HEK293T (cell line): ENCODE measurements at regions not wholly inside any gene's neighbourhood (a gene's known extent, or its start where the extent isn't known, plus 50 kb on each side); places are given as distances from the start of the nearest gene placed in this dataset.
"Not testable (repeated sequence)": the region's sequence is repeated elsewhere in the genome, so short reads cannot be mapped to it uniquely, and the experiment has no call there.

Experiments
- CTCF ChIA-PET: fragments of 350-600 bp; formaldehyde crosslinking; extraction: SDS; loops from one replicate; lab custom pipeline; 2021; ENCODE audit warnings: antibody characterized with exemption, inconsistent platforms; lab: Yijun Ruan, JAX
- POLR2A ChIA-PET: fragments of 350-600 bp; formaldehyde crosslinking; extraction: SDS; loops from one replicate; lab custom pipeline; 2020; ENCODE audit warnings: antibody characterized with exemption, inconsistent platforms; lab: Yijun Ruan, JAX
- DNase-seq: peaks from one replicate; pipeline ENCODE4 v3.0.0; 2012; ENCODE audit warnings: mixed read lengths; ENCODE audit errors: extremely low spot score
- ARNT ChIP-seq: fragments of 450-650 bp; IDR thresholded peaks from 2 replicates; pipeline ENCODE4 v1.6.1; 2017; ENCODE audit warnings: mild to moderate bottlenecking
- BHLHE40 ChIP-seq: fragments of 450-650 bp; IDR thresholded peaks from 2 replicates; pipeline ENCODE4 v1.6.1; 2016; ENCODE audit warnings: mild to moderate bottlenecking, moderate library complexity, borderline replicate concordance
- CTBP1 ChIP-seq: fragments of 450-650 bp; IDR thresholded peaks from 2 replicates; pipeline ENCODE4 v1.6.1; 2016; ENCODE audit warnings: borderline replicate concordance
- ELF4 ChIP-seq: fragments of 450-650 bp; IDR thresholded peaks from 2 replicates; pipeline ENCODE4 v1.6.1; 2017; ENCODE audit warnings: antibody characterized with exemption
- FOXA1 ChIP-seq: fragments of 450-650 bp; IDR thresholded peaks from 2 replicates; pipeline ENCODE4 v1.6.1; 2016; ENCODE audit warnings: mild to moderate bottlenecking
- FOXK2 ChIP-seq: fragments of 450-650 bp; IDR thresholded peaks from 2 replicates; pipeline ENCODE4 v1.6.1; 2016; ENCODE audit warnings: mild to moderate bottlenecking
- FOXM1 ChIP-seq: fragments of 450-650 bp; IDR thresholded peaks from 2 replicates; pipeline ENCODE4 v1.6.1; 2017; ENCODE audit warnings: mild to moderate bottlenecking, borderline replicate concordance
- HDGF ChIP-seq: fragments of 450-650 bp; IDR thresholded peaks from 2 replicates; pipeline ENCODE4 v1.6.1; 2017; ENCODE audit warnings: antibody characterized with exemption, borderline replicate concordance
- L3MBTL2 ChIP-seq: fragments of 450-650 bp; conservative IDR thresholded peaks from 2 replicates; pipeline ENCODE4 v1.6.1; 2016; ENCODE audit warnings: mild to moderate bottlenecking
- LEF1 ChIP-seq: fragments of 450-650 bp; IDR thresholded peaks from 2 replicates; pipeline ENCODE4 v1.6.1; 2017; ENCODE audit warnings: mild to moderate bottlenecking, borderline replicate concordance
- NFRKB ChIP-seq: fragments of 450-650 bp; IDR thresholded peaks from 2 replicates; pipeline ENCODE4 v1.6.1; 2016; ENCODE audit warnings: mild to moderate bottlenecking, moderate library complexity
- PKNOX1 ChIP-seq: fragments of 450-650 bp; IDR thresholded peaks from 2 replicates; pipeline ENCODE4 v1.6.1; 2016
- SP1 ChIP-seq: fragments of 450-650 bp; IDR thresholded peaks from 2 replicates; pipeline ENCODE4 v1.6.1; 2017
- SUZ12 ChIP-seq: fragments of 450-650 bp; IDR thresholded peaks from 2 replicates; pipeline ENCODE4 v1.6.1; 2016; ENCODE audit warnings: mild to moderate bottlenecking
- TARDBP ChIP-seq: fragments of 450-650 bp; IDR thresholded peaks from 2 replicates; pipeline ENCODE4 v1.6.1; 2016
- ZNF384 ChIP-seq: fragments of 450-650 bp; IDR thresholded peaks from 2 replicates; pipeline ENCODE4 v1.6.1; 2016

GRCh38 chr5:167389537-167389936 is 901.9 kb upstream of the WWC1 start:
- ChIA-PET CTCF (no interaction called here), POLR2A (no interaction called here)
- TF ChIP-seq SUZ12 (no peak), PKNOX1 (no peak), BHLHE40 (no peak), FOXM1 (no peak), ELF4 (no peak), CTBP1 (no peak), LEF1 (no peak), NFRKB (no peak), TARDBP (no peak), HDGF (no peak), FOXK2 (no peak), SP1 (no peak), ZNF384 (no peak), FOXA1 (no peak), L3MBTL2 (no peak), ARNT (no peak)
- DNase-seq, result no peak

GRCh38 chr5:167391286-167391685 is 900.2 kb upstream of the WWC1 start:
- POLR2A ChIA-PET, DNase-seq, CTCF ChIA-PET: not testable (repeated sequence)

- TF ChIP-seq FOXK2 (no peak), PKNOX1 (no peak), TARDBP (no peak), CTBP1 (no peak), SP1 (no peak), ELF4 (no peak), LEF1 (no peak), ZNF384 (no peak), L3MBTL2 (no peak)
- POLR2A ChIA-PET, result no interaction called here
- CTCF ChIA-PET, result no interaction called here
- no peak for DNase-seq
Measured at GRCh38 chr5:167392240-167392639, 899.2 kb upstream of the WWC1 start.

- no peak for TF ChIP-seq LEF1
- TF ChIP-seq PKNOX1, result no peak
- TF ChIP-seq FOXA1, result no peak
- TF ChIP-seq HDGF, result no peak
- CTCF ChIA-PET, result no interaction called here
- DNase-seq, result no peak
- POLR2A ChIA-PET, result no interaction called here
Measured at GRCh38 chr5:167393358-167393757, 898.1 kb upstream of the WWC1 start.

- CTCF ChIA-PET, result no interaction called here
- no peak for DNase-seq
- POLR2A ChIA-PET, result no interaction called here
- no peak for TF ChIP-seq BHLHE40
- no peak for TF ChIP-seq TARDBP
- TF ChIP-seq HDGF, result no peak
- TF ChIP-seq SUZ12, result no peak
- TF ChIP-seq CTBP1, result no peak
- no peak for TF ChIP-seq ARNT
- TF ChIP-seq ELF4, result no peak
- no peak for TF ChIP-seq FOXA1
- no peak for TF ChIP-seq NFRKB
Measured at GRCh38 chr5:167402671-167403070, 888.8 kb upstream of the WWC1 start.

- no peak for DNase-seq
- CTCF ChIA-PET, result no interaction called here
- POLR2A ChIA-PET, result no interaction called here
- TF ChIP-seq L3MBTL2, result no peak
- no peak for TF ChIP-seq TARDBP
- TF ChIP-seq ARNT, result no peak
Measured at GRCh38 chr5:167406513-167406912, 884.9 kb upstream of the WWC1 start.

- ChIA-PET POLR2A (no interaction called here), CTCF (no interaction called here)
- no peak for DNase-seq
- TF ChIP-seq TARDBP (no peak), FOXK2 (no peak), NFRKB (no peak), HDGF (no peak), ELF4 (no peak), LEF1 (no peak), FOXA1 (no peak), L3MBTL2 (no peak), BHLHE40 (no peak), CTBP1 (no peak), SUZ12 (no peak), SP1 (no peak), FOXM1 (no peak)
Measured at GRCh38 chr5:167412556-167412955, 878.9 kb upstream of the WWC1 start.

GRCh38 chr5:167413506-167413905 is 877.9 kb upstream of the WWC1 start:
- DNase-seq, result no peak
- ChIA-PET POLR2A (no interaction called here), CTCF (no interaction called here)
- TF ChIP-seq SUZ12 (no peak), CTBP1 (peak; percentile 36; the same call in 1 of the 2 replicates), PKNOX1 (peak; percentile 81), BHLHE40 (no peak), FOXA1 (no peak)
